ENCODE measurements at regions not wholly inside any gene's neighbourhood (a gene's known extent, or its start where the extent isn't known, plus 50 kb on each side); places are given as distances from the start of the nearest gene placed in this dataset.

DNA sequence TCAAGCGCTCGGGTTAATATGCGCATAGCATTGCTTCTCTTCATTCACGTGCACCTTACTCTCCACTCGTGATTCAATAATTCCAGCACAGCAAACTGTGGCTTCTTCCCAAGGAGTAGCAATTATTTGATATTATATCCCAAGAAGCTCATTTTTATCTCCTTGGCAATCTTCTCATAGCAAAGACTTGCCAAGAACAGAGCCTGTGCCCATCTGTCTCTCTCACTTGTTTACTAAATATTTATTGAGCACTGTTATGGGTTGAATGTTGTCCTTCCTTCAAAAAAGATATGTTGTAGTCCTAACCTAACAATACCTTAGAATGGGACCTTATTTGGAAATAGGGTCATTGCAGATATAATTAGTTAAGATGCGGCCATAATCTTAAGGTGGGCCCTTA is 233.7 kb downstream of the TFCP2L1 start:
- ATAC-seq: no peak
- no peak for DNase-seq
- intact Hi-C loops (cut with DNase I, micrococcal nuclease): no loop called here
- Histone ChIP-seq H3K9me3 (no peaks in the 10 kb centered on the region), H3K36me3 (ENCODE audit: low read depth) (no peaks in the 10 kb centered on the region), H3K4me1 (ENCODE audit: low read depth) (no peaks in the 10 kb centered on the region), H3K4me3 (no peak overlapping the region)
- TF ChIP-seq, protein P1, sequence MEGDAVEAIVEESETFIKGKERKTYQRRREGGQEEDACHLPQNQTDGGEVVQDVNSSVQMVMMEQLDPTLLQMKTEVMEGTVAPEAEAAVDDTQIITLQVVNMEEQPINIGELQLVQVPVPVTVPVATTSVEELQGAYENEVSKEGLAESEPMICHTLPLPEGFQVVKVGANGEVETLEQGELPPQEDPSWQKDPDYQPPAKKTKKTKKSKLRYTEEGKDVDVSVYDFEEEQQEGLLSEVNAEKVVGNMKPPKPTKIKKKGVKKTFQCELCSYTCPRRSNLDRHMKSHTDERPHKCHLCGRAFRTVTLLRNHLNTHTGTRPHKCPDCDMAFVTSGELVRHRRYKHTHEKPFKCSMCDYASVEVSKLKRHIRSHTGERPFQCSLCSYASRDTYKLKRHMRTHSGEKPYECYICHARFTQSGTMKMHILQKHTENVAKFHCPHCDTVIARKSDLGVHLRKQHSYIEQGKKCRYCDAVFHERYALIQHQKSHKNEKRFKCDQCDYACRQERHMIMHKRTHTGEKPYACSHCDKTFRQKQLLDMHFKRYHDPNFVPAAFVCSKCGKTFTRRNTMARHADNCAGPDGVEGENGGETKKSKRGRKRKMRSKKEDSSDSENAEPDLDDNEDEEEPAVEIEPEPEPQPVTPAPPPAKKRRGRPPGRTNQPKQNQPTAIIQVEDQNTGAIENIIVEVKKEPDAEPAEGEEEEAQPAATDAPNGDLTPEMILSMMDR (IDR thresholded peaks at IDR 0.05): no peak

DNA sequence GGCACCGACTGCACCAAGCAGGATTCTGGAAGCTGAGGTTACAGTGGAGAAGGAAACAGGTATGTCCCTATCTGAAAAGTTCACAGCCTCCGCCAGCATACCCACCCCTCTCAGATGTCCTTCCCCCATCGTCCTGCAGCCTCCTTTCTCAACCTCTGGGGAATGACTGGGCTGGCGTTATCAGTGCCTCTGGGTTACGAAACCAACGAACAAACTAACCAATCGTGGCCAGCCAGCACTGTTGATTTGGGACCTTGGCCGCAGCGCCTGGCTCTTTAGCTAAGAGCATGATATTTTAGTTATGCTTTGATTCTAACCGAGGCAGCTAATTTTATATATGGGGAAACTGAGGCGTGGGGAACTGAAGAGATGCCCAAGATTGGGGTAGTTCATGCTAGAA is 233.0 kb downstream of the TFCP2L1 start:
- ATAC-seq (no peak), DNase-seq (peak in 1 of 3 donors; percentile 15)
- intact Hi-C loops (cut with DNase I, micrococcal nuclease): no loop called here
- H3K4me1 ChIP-seq (ENCODE audit: low read depth): no peaks in the 10 kb centered on the region
- H3K36me3 ChIP-seq (ENCODE audit: low read depth): no peaks in the 10 kb centered on the region
- TF ChIP-seq, protein P1 (IDR thresholded peaks at IDR 0.05): no peak
- no peaks in the 10 kb centered on the region for H3K9me3 ChIP-seq
- H3K4me3 ChIP-seq: no peak overlapping the region

DNA sequence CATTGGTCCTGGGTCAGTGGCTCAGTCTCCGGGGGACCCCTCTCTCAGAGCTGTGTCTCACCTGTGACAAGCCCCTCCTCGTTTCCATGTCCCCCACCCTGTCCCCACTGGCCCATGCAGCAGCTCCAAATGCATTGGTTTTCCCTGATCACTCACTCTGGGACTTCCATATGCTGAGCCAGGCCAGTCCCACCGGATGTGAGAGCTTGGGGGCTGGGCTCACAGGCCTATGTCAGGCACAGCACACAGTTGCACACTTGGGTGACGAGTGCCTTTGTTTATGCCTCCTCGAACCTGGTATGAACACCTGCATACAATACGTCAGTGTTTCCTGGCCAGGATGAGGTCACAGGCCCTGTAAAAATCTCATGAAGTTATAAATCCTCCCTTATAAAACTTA is 232.5 kb downstream of the TFCP2L1 start:
- no peaks in the 10 kb centered on the region for H3K9me3 ChIP-seq
- ATAC-seq (peak; percentile 82), DNase-seq (peak in 2 of 3 donors; percentile 29)
- H3K4me1 ChIP-seq (ENCODE audit: low read depth): no peaks in the 10 kb centered on the region
- no peak overlapping the region for H3K4me3 ChIP-seq
- TF ChIP-seq, protein P1 (IDR thresholded peaks at IDR 0.05): no peak
- intact Hi-C loops (cut with DNase I, micrococcal nuclease): no loop called here
- no peaks in the 10 kb centered on the region for H3K36me3 ChIP-seq (ENCODE audit: low read depth)

DNA sequence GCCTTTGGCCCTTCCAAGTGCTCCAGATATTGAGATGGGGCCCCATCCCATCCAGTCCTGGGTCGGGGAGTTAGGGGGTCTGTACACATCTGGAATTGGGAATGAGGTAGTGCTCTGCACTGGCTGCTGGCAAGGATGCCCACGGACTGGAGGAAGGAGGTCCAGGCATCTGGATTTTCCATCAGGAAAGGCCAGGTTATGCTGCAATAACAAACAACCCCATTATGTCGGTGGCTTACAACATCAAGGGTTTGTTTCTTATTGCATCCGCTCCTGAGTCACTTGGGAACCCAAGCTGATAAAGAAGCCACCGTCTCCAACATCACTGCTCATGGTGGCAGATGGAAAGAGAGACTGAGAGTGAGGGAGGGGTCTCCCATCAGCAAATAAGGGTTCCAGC is 229.9 kb downstream of the TFCP2L1 start:
- ATAC-seq: no peak

DNA sequence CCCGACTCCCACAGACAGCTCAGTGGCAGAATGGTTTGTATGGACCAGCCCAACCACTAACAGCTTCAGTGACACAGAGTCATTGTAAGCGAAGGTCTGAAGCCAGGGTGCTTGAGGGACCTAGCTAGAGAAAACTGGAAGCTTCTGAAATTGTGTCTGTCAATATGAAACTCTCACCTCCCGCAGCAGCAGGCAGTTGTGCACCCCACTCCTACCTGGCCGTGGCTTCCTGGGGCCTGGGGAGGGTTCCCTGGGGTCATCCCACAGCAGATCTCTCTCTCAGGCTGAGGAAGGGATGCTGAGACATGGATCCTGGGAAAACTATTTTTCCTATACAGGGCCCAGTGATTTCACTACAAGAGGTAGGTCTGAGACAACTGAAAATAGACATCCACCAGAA is 229.5 kb downstream of the TFCP2L1 start:
- no peaks in the 10 kb centered on the region for H3K4me1 ChIP-seq (ENCODE audit: low read depth)
- H3K9me3 ChIP-seq: no peaks in the 10 kb centered on the region
- H3K36me3 ChIP-seq (ENCODE audit: low read depth): no peaks in the 10 kb centered on the region
- DNase-seq: peak in 1 of 3 donors; percentile 7
- ATAC-seq: no peak
- H3K4me3 ChIP-seq: no peak overlapping the region
- TF ChIP-seq, protein P1 (IDR thresholded peaks at IDR 0.05): no peak
- intact Hi-C loops (cut with DNase I, micrococcal nuclease): no loop called here

More for the DNA sequence above, 229.9 kb downstream of the TFCP2L1 start:
- no peaks in the 10 kb centered on the region for H3K9me3 ChIP-seq
- intact Hi-C loops (cut with DNase I, micrococcal nuclease): no loop called here
- no peaks in the 10 kb centered on the region for H3K36me3 ChIP-seq (ENCODE audit: low read depth)
- TF ChIP-seq, protein P1 (IDR thresholded peaks at IDR 0.05): no peak
- DNase-seq: peak in 1 of 3 donors; percentile 4
- H3K4me3 ChIP-seq: no peak overlapping the region
- no peaks in the 10 kb centered on the region for H3K4me1 ChIP-seq (ENCODE audit: low read depth)
